GM19395 (cell line): ENCODE measurements at regions not wholly inside any gene's neighbourhood (a gene's known extent, or its start where the extent isn't known, plus 50 kb on each side); places are given as distances from the start of the nearest gene placed in this dataset.
"Not testable (repeated sequence)": the region's sequence is repeated elsewhere in the genome, so short reads cannot be mapped to it uniquely, and the experiment has no call there.

Experiments
- ATAC-seq: cut with Tn5 transposase; IDR thresholded peaks from one replicate; pipeline ENCODE4 v1.9.1; 2021; ENCODE audit warnings: mild to moderate bottlenecking, moderate library complexity; ENCODE audit not compliant: unreplicated experiment

- no peak for ATAC-seq
Observed at GRCh38 chr16:5305023-5305422, 207.4 kb upstream of the EEF2KMT start.

DNA sequence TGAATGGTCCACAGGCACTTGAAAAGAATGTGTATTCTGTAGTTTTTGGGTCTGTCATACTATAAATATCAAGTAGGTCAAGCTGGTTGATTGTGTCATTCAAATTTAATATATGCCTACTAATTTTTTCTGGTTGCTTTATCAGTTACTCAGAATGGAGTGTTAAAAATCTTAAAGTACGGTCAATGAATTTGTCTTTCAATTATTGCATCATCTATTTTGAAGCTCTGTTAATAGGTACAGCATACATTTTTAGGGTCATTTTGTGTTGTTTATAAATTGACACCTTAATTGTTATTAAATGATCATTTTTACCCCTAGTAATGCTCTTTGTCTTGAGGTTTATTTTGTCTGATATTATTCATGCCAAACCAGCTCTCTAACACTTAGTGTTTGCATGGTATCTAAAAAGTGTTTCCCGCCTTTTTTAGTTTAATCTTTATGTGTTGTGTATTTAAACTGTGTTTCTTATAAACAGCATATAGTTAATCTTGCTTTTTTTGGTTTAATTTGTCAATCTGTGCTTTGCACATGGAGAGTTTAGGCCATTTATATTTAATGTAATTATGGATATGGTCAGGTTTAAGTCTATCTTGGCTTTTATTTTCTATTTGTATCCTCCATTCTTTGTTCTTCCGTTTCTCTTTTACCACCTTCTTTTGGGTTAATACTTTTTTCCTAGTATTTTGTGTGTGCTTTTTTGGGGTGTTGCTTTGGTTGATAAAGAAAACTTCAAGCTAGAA lies 204.9 kb upstream of the EEF2KMT start:
- no peak for ATAC-seq

GRCh38 chr16:5298202-5298601 lies 200.6 kb upstream of the EEF2KMT start:
- no peak for ATAC-seq

DNA sequence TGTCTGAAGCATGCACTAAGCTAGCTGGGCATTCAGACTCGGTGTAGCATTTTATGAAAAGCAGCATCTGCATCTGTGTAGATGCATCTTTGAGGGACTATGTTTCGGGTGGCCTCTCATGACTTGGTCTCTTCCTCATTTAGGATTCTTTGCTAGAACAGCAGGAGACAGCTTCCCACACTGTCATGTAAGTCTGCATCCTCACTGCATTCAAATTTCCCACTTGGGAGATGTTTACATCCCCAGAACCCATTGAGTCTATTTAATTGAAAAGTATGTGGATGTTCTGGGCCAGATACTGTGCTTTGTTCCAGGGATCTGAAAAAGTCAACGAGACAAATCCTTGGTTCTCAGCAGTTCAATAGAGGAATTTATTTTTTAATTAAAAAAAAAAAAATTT lies 198.6 kb upstream of the EEF2KMT start:
- ATAC-seq, result no peak

GRCh38 chr16:5295304-5295703 lies 197.7 kb upstream of the EEF2KMT start:
- ATAC-seq, result not testable (repeated sequence)

DNA sequence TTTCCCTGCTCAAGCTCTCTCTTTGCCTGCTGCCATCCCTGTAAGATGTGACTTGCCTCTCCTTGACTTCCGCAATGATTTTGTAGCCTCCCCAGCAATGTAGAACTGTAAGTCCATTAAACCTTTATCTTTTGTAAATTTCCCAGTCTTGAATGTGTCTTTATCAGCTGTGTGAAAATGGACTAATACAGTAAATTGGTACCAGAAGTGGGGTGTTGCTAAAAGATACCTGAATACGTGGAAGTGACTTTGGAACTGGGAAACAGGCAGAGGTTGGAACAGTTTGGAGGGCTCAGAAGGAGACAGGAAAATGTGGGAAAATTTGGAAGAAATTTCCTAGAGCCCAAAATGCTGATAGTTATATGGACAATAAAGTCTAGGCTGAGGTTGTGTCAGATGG lies 184.6 kb upstream of the EEF2KMT start:
- ATAC-seq, result not testable (repeated sequence)

GRCh38 chr16:5257462-5257861 lies 159.9 kb upstream of the EEF2KMT start:
- no peak for ATAC-seq

- no peak for ATAC-seq
Observed at GRCh38 chr16:5252791-5253190, 155.2 kb upstream of the EEF2KMT start.

- not testable (repeated sequence) for ATAC-seq
Observed at GRCh38 chr16:5247403-5247802, 149.8 kb upstream of the EEF2KMT start.

- not testable (repeated sequence) for ATAC-seq
Observed at GRCh38 chr16:5240278-5240626, 142.7 kb upstream of the EEF2KMT start.

GRCh38 chr16:5239472-5240277 lies 142.1 kb upstream of the EEF2KMT start:
- not testable (repeated sequence) for ATAC-seq

DNA sequence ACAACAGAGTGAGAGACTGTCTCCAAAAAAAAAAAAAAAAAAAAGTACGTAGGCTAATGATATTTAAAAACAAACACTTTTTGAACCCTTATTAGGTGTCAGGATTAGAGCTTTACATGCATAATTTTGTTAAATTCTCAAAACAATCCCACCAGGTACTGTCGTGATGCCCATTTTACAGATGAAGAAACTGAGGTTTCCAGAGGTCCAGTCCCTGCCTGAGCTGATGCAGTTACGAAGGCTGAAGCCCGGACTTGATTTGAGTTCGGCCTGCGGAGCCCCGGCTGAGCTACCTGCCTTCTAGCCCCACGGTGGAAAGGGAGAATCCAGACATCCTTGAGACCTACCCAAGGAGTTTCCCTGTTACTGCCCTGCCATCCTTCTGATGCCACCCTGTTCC lies 137.5 kb upstream of the EEF2KMT start:
- no peak for ATAC-seq

DNA sequence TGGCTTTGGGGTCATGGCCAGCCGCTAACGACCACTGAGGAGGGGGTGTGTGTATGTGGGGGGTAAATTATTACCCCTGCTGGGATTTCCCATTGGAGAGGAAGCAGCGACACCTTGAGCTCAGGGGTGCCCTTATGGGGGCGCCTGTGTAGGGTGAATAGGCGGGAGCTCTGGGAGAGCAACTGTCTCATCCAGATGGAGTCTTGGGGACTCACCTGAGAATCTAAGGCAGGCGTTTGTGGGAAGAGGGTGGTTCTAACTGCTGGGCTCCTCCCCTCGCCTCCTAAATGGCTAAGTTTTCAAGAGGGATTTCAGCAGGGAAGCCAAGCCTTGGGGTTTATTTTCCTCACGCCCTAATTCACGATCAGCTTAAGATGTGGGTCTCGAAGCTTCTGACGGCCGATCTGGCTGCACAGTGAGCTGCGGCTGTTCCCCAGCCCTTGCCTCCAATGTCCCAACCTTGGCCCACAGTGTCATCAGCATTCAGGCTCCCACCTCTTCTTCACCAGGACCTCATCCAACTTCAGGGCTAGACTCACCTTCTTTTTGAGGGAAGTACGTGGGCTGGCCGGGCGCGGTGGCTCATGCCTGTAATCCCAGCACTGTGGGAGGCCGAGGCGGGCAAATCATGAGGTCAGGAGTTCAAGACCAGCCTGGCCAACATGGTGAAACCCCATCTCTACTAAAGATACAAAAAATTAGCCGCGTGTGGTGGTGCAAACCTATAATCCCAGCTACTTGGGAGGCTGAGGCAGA lies 136.9 kb upstream of the EEF2KMT start:
- no peak for ATAC-seq

GRCh38 chr16:5231246-5231759 lies 133.7 kb upstream of the EEF2KMT start:
- ATAC-seq, result no peak

DNA sequence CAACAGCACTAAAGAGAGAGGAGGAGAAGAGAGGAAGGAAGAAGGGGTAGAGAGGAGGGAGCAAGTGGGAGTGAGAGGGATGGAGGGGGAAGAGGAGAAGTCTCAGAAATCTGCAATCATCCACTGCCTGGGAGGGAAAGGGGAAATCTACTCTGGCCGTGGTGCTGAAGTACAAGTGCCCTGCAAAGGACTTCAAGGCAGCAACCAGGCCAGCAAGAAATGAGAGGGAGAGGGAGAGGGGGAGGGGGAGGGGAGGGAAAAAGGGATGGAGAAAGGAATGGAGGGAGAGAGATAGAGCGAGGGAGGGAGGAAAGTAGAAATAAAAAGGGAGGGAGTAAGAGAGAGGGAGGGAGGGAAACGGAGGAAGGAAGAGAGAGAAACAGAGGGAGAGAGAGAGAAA lies 130.8 kb upstream of the EEF2KMT start:
- no peak for ATAC-seq

- ATAC-seq, result no peak
Observed at GRCh38 chr16:5225931-5226655, 128.5 kb upstream of the EEF2KMT start.

DNA sequence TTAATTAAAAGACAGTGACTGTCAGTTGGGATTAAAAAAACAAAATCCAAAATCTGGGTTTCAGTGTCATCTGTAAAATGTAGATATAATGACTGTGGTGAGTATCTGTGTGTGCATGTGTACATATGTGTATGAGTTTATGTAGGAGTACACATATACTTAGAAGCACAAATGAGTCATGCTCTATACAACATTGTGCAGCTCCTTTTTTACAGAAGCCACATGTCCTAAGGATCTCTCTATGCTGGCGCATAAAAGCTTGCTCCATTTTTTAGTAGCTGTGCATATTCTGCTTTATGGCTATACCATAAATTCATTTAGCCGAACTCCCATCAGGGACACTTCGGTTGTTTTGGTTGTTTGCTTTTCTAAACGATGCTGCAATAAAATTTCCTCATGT lies 125.2 kb upstream of the EEF2KMT start:
- no peak for ATAC-seq

DNA sequence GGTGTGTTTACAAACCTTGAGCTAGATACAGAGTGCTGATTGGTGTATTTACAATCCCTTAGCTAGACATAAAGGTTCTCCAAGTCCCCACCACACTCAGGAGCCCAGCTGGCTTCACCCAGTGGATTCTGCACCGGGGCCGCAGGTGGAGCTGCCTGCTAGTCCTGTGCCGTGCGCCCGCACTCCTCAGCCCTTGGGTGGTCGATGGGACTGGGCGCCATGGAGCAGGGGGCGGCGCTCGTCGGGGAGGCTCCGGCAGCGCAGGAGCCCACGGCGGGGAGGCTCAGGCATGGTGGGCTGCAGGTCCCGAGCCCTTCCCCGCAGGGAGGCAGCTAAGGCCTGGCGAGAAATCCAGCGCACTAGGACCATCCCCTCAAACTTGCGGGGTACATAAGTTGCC lies 124.2 kb upstream of the EEF2KMT start:
- ATAC-seq, result not testable (repeated sequence)

- ATAC-seq, result no peak
Observed at GRCh38 chr16:5220705-5221104, 123.1 kb upstream of the EEF2KMT start.

DNA sequence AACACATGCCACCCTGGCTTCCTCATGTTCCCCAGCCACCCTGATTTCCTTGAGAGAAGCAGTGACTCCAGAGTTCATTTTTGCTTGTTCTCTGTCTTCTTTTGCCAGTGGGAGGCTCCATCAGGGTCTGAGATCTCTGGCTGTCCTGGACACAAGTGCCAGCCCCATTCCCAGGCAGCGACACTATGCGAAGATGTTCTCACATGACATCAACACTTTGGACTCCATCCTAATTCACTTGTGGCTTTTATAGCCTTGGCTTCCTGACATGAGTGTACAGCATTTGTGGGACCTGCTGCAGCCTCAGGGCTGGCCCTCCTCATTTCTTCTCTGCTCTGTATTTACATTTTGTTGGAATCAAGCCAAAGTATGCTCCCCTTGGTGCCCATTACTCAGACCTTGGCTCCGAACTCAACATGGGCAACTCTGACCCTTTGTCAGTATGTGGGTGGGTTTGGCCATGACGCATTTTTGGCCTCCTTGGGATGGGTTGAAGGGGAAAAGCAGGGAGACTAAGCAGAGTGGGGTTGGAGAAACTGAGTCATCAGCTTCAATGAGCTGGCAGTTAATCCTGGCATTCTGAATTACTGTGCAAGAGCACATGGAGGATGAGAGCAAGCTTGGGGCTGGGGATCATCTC lies 119.0 kb upstream of the EEF2KMT start:
- ATAC-seq, result no peak
